Erythroblast (primary cell): ENCODE measurements at regions not wholly inside any gene's neighbourhood (a gene's known extent, or its start where the extent isn't known, plus 50 kb on each side); places are given as distances from the start of the nearest gene placed in this dataset.

Experiments used
- GATA1 ChIP-seq: IDR thresholded peaks from 2 replicates; pipeline ENCODE4 v1.6.1; 2011; ENCODE audit warnings: low read depth, mild to moderate bottlenecking, control low read depth, low read length, moderate library complexity
- POLR2A ChIP-seq: IDR thresholded peaks from 2 replicates; pipeline ENCODE4 v1.6.1; 2011; ENCODE audit warnings: mild to moderate bottlenecking, low read length

DNA sequence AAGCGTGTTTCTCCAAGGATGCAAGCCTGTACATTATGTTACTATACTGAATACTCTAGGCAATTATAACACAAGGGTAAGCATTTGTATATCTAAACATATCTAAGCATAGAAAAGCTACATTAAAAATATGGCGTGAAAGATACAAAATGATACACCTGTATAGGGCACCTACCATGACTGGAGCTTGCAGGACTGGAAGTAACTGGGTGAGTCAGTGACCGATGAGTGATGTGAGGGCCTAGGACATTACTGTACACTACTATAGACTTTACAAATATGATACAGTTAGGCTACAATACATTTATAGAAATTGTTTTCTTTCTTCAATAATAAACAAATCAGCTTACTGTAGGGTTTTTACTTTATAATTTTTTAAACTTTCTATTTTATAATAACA, 1127.2 kb upstream of the LRRN3 start:
- TF ChIP-seq POLR2A, result no peak
- TF ChIP-seq GATA1, result no peak
